ENCODE measurements at regions not wholly inside any gene's neighbourhood (a gene's known extent, or its start where the extent isn't known, plus 50 kb on each side); places are given as distances from the start of the nearest gene placed in this dataset.
A peak's percentile ranks its signal among the peaks of the same experiment; 100 is the strongest.
"Not testable (repeated sequence)": the region's sequence is repeated elsewhere in the genome, so short reads cannot be mapped to it uniquely, and the experiment has no call there.

- DNase-seq = not testable (repeated sequence)
These were observed 592.3 kb upstream of the AADAT start for GRCh38 chr4:170682087-170682486.

DNA sequence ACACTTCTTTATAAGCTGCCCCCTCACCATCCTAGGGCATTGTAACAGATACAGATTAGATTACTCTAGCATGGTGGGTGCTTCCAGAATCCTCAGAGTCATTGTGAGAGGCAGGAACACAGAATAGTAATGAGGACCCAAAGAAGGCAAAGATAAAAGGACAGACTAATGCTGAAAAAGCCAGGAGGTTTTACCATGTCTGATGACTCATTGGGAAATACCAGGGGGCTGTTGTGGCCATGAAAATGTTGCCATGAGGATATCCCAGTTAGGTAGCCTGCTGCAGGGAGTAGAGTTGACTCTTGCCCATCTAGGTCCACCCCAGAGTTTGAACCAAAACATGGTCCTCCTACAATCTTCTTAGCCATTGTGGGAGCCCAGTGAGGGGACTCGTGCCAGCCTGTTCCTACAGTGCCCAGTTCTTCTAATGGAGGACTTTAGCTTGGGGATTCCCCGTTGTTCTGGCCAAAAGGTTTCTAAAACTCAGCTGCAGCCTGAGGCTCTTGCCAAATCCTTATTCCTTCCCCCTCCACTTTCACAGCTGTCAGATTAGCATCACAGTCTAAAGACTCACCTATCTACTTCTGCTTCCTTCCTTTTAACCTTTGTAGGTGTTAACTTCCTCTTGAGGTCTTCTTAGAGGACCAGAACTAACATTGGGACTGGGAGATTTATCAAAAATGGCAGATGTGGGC is 586.0 kb upstream of the AADAT start:
- no peak for DNase-seq

- no peak for DNase-seq
These were observed 584.4 kb upstream of the AADAT start for GRCh38 chr4:170674176-170674575.

GRCh38 chr4:170672381-170672965 is 582.7 kb upstream of the AADAT start:
- DNase-seq = peak; percentile 22

- no peak for DNase-seq
These were observed 581.4 kb upstream of the AADAT start for GRCh38 chr4:170671171-170671570.

GRCh38 chr4:170667814-170668213 is 578.1 kb upstream of the AADAT start:
- no peak for DNase-seq

GRCh38 chr4:170666909-170667308 is 577.2 kb upstream of the AADAT start:
- DNase-seq = no peak

GRCh38 chr4:170662250-170662649 is 572.5 kb upstream of the AADAT start:
- no peak for DNase-seq

GRCh38 chr4:170657761-170658160 is 568.0 kb upstream of the AADAT start:
- no peak for DNase-seq

DNA sequence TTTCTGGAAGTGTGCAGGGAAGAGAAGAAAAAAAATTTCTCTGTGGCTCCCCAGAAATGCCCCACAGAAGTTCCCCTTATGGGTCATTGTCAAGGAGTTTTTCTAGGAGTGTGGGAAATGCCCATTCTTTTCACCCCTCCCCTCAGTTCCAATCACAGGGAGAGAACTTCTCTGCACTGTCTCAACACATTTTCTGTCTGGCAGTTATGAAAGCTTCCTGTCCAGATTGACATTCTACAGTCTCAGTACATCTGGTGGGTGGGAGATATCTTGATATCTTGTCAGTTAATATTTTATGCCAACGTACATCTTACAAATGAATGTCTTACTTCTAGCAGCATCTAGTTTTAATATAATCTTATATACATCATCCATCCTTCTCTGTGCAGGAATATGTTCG is 566.8 kb upstream of the AADAT start:
- no peak for DNase-seq

DNA sequence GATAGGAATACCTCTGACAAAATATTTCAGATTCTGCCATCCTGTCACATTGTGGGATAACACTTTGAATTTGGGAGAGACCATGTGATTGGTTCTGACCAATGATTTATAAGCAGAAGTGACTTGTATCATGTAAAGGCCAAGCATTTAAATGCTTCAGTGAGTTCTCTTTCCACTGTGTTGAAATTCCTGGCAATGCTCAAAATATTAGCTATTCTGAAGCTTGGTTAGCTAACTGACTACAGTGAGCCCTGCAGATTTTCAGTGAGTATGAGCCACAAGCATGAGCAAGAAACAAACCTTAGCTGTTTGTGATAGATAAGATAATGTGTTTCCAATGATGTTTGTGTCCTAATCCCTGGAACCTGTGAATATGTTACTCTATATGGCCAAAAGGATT is 562.8 kb upstream of the AADAT start:
- no peak for DNase-seq

GRCh38 chr4:170651786-170652185 is 562.0 kb upstream of the AADAT start:
- no peak for DNase-seq

DNA sequence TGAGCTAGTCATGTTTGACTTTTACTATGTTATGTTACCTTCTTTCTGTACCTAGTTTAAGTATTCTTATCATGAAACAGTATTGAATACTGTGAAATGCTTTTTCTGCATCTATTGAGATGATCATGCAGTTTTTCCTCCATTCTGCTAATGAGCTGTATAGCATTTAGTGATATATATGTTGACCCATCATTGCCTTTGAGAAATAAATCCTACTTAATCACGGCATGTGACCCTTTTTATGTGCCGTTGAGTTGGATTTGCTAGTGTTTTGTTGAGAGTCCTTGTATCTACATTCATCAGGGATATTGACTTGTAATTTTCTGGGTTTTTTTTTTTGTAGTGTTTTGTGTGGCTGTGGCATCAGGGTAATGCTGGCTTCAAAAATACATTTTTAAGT is 537.7 kb upstream of the AADAT start:
- no peak for DNase-seq

DNA sequence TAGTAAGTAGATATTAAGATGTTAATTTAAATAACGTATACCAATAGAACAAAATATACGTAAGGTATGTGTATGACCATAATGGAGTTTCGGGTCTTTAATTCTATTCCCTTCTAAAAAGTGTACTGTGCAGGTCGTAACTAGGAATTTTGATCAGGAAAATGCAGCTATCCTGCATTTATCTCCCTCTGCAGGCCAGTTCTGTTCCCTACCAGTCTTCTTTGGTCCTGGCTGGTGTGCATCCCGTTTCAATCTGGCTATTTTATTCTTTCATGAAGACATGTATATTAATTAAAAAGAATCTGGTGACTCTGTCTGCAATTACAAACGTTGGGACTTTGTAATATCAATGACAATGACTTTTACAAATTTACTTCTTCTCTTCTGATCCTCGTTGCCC is 534.1 kb upstream of the AADAT start:
- DNase-seq = no peak

DNA sequence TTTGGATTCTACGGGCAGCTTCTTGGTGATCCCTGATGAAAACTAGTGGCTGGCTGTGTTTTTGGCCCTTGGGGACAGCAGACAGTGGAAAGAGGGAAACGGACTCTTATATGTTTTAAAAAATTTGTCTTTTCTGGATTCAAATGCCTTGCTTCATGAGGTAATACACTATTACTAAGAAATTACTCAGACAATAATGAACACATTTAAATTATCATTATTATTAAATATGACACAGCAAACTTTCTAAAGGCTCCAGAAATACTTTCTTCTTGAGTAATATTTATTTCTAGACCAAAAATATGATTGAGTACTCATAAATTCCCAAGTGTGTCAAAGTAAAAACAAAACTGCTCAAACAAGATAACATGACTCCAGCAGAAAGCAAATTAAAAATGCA is 520.7 kb upstream of the AADAT start:
- no peak for DNase-seq

DNA sequence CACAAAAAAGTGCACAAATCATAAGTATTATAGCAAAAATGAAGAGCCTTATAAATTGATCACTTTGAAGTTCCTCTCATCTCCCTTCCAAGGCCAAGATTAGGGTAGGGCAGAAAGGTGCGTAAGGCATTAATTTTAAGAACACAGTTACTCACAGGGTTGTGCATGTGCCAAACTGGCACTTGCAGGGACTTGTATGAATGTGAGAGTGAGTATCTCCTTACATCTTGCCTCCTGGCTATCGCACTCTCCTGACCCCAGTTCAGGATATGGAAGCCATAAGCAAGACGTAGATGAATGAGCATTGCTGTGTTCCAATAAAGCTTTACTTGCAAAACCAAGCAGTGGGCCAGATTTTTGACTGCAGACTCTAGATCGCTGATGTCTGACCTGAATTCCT is 510.1 kb upstream of the AADAT start:
- no peak for DNase-seq

- no peak for DNase-seq
These were observed 501.3 kb upstream of the AADAT start for GRCh38 chr4:170591076-170591475.

- peak; percentile 44 for DNase-seq
These were observed 499.9 kb upstream of the AADAT start for GRCh38 chr4:170589597-170590191.

GRCh38 chr4:170581969-170582368 is 492.2 kb upstream of the AADAT start:
- DNase-seq = no peak

DNA sequence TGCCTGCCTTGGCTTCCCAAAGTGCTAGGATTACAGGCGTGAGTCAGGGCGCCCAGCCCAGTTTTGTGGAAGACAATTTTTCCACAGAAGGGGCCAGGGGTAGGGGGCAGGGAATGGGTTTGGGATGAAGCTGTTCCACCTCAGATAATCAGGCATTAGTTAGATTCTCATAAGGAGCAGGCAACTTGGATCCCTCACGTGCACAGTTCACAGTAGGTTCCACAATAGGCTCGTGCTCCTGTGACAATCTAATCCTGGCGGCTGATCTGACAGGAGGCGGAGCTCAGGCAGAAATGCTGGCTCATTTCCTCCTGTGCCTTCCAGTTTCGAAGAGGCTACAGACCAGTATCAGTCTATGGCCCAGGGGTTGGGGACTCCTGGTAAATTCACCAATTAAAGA is 491.6 kb upstream of the AADAT start:
- no peak for DNase-seq

- no peak for DNase-seq
These were observed 490.9 kb upstream of the AADAT start for GRCh38 chr4:170580651-170581050.

- no peak for DNase-seq
These were observed 449.2 kb upstream of the AADAT start for GRCh38 chr4:170538821-170539473.

DNA sequence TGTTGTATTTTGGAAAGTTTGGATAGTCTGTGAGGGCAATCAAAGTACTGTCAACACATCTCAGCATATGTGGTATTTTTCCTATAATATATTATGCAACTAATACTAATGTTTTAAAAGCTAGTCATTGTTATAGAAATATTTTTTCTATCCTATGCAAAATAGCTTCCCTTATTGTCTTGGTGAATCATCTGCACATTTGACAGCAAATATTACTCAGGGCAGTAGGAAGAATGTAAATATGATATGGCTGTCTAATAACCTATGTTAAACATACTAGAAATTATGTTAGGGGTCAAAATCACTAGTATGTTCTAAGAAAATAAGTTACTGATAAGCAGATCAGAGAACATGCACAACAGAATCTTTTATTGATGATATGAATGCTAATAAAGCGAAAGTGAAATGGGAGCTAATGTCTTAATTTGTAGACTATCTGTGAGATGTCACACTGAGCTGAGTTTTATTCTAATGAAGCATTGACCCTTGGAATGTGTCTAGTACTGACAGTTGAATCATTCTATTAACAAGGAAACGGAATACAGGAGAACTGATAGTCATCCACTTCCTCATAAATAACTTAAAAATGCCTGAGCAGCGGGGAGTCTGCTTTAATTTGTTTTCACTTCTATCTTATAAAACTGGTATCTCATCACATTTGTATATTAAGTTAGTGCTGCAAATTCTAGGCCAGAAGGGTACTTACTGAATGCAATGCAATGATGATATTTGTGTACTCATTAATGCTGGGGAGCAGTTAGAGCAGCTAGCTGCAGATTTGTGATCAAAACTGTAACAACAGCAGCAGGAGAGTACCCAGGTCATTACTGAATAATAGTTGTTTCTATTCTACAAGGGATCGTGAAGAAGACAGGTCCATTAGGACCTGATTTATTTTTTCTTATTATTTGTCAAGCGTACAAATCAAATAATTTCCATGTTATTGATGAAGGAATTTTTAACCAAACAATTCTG is 440.3 kb upstream of the AADAT start:
- no peak for DNase-seq

Measured in kidney glomerular epithelial cell (primary cell).